GM21515 (cell line): ENCODE measurements at regions not wholly inside any gene's neighbourhood (a gene's known extent, or its start where the extent isn't known, plus 50 kb on each side); places are given as distances from the start of the nearest gene placed in this dataset.

Source experiments
- ATAC-seq: cut with Tn5 transposase; IDR thresholded peaks from one replicate; pipeline ENCODE4 v1.9.1; 2021; ENCODE audit not compliant: unreplicated experiment

DNA sequence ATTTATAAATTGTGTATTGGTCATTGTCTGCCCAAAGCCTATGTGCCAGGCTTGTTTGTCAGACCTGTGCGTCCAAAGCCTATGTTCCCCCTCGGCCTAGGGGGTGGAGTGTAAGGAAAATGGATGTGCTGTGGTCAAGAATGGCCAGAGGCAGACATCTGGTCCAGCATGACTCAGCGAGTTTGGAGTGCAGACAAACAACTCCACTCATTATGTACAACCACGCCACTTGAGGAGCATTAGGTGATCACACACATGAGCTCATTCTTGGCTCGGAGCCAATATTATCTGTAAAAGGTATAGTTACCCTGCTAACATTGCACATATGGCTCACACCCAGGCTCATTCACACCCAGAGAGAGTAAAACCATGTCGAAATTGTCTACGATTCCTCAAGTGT, 1047.6 kb upstream of the ADGRL4 start:
- ATAC-seq, result no peak

DNA sequence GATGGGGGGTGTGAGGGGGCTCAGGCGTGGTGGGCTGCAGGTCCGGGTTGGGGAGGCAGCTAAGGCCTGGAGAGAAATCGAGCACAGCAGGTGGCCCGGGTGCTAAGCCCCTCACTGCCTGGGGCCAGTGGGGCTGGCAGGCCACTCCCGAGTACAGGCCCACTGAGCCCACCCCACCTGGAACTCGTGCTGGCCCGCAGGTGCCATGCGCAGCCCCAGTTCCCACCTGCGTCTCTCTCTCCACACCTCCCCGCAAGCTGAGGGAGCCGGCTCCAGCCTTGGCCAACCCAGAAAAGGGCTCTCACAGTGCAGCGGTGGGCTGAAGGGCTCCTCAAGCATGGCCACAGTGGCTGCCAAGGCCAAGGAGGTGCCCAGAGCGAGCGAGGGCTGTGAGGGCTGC, 1047.1 kb upstream of the ADGRL4 start:
- ATAC-seq, result no peak

DNA sequence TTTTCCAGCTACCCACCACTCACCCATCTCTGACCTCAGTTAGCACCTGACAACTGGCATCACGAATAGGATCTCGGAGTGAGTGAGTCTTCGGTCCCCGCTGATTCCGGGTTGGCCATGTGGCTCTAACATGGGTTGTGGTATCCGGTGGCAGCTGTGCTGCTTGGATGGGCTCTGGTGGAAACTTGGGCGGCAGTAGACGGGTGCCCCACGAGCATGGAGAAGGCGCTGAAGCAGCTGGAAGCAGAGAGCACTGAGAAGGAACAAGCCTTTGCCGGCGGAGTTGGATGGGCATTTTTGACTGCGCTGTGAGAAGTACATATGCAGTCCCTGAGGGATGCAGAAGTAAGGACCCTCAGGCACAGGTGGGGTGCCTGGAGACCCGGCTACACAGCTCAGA, 1044.0 kb upstream of the ADGRL4 start:
- no peak for ATAC-seq

DNA sequence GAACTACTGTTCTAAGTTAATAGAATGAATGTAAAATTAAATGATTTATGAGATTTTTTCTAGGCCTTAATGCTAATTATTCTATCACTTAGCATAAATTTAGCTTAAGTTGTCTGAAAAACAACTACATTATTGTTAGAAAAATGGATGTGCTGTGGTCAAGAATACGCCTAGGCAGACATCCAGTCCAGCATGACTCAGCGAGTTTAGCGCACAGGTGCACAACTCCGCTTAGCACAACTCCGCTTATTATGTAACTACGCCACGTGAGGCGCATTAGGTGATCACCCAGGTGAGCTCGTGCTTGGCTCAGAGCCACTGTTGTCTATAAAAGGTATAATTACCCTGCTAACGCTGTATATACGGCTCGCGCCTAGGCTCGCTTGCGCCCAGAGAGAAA, 1043.6 kb upstream of the ADGRL4 start:
- ATAC-seq, result no peak

- ATAC-seq, result no peak
Observed at GRCh38 chr1:80048716-80049115, 1042.2 kb upstream of the ADGRL4 start.

DNA sequence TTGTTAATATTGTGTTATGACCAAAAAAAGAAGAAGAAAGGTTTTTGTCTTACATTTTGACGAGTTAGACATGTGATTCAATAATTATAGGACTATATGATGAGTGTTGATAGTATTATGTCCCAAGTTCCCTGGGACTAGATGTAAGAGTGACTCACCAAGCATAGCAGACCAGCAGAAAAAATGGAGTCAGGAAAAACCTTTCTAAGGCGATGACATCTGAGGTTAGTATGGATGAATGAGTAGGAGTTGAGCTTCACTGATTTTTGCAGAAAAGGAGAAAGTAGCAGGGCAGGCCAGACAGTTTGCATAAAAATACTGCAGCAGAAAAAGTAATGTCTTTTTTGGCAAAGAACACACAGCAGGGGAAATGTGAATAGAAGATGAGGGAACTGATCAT, 1041.3 kb upstream of the ADGRL4 start:
- no peak for ATAC-seq

DNA sequence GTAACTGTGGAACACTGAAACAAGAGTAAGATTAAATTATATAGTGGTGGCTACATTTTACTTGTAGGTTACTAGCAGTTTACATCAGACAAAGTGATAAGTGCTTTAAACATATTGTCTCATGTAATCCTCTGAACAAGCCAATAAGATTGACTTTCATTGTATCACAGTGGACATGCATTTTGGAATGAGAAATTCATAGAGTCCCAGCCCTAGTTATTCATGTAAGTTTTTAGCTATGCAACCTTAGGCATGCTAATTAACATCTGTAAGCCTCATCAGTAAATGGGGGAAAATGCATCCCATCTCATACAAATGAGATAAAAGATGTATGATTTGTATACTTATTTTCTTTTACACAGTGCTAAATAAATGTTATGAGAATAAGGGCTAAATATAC, 1038.1 kb upstream of the ADGRL4 start:
- ATAC-seq, result no peak

GRCh38 chr1:80036690-80037432, 1030.3 kb upstream of the ADGRL4 start:
- no peak for ATAC-seq

- ATAC-seq, result no peak
Observed at GRCh38 chr1:80023358-80023757, 1016.8 kb upstream of the ADGRL4 start.

DNA sequence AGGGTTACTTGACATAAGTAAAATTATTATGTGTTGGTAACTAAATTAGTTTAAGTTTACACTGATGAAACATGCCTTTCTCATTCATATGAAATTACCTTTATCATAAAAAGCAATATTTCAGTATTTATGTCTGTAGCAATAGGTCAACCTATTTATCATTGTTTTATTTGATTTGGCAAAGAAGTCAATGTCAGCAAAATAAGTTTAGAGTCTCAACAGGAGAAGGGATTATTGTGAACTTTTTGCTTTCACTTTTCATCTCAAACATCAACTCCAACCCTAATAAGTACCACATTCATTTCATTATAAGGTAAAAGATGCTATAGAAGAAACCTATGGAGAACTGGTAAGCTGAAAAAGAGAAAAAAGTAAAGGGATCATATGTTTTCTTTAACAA, 1015.4 kb upstream of the ADGRL4 start:
- ATAC-seq, result no peak

DNA sequence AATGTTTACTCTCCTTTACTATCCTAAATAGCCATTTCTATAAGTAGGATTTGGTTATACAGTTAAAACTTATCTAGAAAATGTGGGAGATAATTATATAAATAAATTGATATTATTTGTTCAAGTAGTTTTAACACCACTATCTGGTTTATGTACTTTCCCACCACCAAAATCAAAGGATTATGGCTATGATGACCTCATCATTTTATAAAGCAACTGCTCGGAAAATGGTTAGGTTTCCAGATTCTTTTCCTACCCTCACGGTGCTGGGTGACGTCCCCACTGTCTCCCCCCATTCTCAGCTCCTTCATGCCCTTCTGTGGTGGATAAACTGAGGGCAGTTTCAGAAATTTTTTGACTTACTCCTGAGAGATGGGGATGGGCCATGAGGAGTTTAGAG, 1011.8 kb upstream of the ADGRL4 start:
- no peak for ATAC-seq

GRCh38 chr1:80008934-80009333, 1002.4 kb upstream of the ADGRL4 start:
- no peak for ATAC-seq

DNA sequence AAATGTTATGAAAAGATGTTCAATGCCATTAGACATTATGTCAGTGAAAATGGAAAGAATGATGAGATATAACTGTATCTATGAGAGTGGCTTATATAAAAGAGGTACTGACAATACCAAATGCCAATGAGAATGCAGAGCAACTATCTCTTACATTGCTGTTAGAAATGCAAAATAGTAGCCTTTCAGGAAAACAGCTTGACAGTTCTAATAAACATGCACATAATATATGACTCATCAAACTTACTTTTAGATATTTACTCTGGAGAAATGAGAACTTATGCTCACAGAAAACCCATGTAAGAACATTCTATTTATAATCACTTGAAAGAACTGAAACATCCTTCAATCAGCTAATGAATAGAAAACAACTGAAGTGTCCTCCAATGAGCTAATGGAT, 996.7 kb upstream of the ADGRL4 start:
- ATAC-seq, result no peak

- no peak for ATAC-seq
Observed at GRCh38 chr1:79988401-79988800, 981.9 kb upstream of the ADGRL4 start.

DNA sequence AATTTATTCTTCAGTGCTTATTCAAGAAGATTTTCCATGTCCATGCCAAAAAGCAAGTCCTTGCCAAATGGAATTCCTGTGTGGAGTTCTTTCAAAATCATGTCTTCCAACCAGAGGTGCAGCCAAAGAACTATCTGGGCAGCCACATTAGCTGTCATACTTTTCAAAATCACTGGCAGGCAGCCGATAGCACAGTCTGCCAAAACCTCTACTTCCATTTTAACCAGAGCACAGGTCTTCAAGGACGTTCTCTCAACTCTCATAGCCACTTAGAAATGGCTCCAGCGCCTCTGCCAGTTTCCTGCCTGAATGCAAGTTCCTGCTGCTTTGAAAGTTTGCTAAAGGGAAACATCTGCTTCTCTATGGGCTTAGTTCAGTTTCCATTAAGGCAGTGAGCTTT, 975.7 kb upstream of the ADGRL4 start:
- ATAC-seq, result no peak

GRCh38 chr1:79981481-79981880, 975.0 kb upstream of the ADGRL4 start:
- ATAC-seq, result no peak

GRCh38 chr1:79979346-79979745, 972.8 kb upstream of the ADGRL4 start:
- no peak for ATAC-seq

DNA sequence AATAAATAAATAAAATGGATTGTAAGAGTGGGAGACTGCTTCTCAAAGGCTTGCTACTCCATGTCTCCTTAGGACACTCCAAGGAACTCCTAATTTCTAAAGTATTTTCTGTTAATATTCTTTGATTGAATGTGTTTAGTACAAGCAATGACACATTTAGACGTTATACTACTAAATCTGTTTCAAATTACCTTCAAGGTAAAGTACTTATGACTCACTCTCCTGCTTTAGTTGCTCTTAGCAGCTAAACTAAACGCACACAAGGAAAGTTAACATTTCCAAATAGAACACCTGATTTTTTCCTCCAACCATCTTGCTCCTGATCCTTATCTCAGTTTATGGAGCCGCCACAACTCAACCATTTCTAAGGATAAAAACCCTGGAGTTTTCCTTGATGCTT, 969.8 kb upstream of the ADGRL4 start:
- no peak for ATAC-seq

DNA sequence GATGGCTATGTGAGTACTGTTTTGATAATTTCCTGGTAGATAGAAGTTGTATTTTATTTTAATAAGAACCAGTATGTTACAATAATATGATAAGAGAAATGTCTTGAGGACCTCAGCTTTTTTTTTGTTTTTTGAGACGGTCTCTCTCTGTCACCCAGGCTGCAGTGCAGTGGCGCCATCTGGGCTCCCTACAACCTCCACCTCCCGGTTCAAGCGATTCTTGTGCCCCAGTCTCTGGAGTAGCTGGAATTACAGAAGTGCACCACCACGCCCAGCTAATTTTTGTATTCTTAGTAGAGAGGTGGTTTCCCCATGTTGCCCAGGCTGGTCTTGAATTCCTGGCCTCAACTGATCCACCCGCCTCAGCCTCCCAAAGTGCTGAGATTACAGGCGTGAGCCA, 968.1 kb upstream of the ADGRL4 start:
- ATAC-seq, result no peak

DNA sequence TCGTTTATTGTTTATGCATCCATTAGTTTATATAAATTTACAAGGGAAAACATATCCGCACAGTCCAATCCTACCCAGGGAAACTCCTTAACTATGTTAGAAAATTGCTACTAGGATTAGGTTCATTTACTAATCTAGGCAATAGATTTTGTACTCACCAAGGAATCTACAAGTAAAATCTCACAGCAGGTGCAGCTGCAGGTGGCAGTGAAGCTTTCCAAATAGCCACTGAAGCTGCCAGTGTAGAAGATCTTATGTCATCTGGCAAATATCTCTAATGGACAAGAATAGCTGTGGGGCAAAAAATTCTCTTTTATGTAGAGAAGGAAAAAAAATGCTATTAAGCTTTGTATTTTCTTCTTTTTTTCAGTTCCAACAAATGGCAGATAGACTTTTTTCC, 963.4 kb upstream of the ADGRL4 start:
- no peak for ATAC-seq

DNA sequence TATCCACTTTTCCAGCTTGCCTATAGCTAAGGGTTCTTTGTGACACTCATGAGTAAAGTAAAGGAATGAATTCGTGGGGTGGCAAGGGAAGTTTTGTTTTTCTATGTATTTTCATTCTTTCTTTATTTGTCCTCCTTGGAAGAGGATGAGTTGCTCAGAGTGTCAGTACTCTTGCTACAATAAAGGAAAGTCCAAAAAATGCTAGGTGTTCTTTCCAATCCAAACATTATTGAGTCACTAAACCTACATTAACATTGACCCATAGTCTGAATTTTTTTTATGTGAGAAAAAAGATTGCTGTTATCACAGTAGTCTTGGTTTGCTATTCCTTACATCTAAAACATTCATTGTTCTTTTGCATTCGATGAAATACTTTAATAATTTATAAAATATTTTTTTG, 959.9 kb upstream of the ADGRL4 start:
- no peak for ATAC-seq

- no peak for ATAC-seq
Observed at GRCh38 chr1:79959635-79960034, 953.1 kb upstream of the ADGRL4 start.

DNA sequence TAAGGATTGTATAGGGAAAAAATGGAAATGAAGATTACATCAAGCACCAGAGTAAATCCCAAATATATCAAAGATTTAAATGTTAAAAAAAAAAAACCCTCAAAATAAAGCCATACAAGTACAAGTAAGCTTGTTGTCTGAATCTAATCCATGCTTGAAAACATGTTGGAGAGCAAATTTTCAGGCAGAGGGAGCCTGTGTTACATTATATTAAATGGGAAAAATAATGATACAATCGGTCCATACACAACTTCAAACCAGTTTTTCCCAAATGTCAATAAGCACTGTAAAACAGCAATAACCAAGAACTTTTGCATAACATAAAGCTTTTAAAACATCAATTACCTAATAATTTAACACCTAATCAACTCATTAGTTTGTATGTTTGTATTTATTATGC, 949.4 kb upstream of the ADGRL4 start:
- ATAC-seq, result no peak
